GM23338 (cell line): ENCODE measurements at regions not wholly inside any gene's neighbourhood (a gene's known extent, or its start where the extent isn't known, plus 50 kb on each side); places are given as distances from the start of the nearest gene placed in this dataset.

ENCODE experiments used
- EZH2 ChIP-seq: fragments of 200-600 bp; sonication (generic); IDR thresholded peaks from one replicate; pipeline ENCODE4 v1.8.0; 2017; ENCODE audit warnings: antibody characterized with exemption, mild to moderate bottlenecking, low read depth; ENCODE audit not compliant: unreplicated experiment
- EZH2phosphoT487 ChIP-seq: fragments of 200-600 bp; sonication (generic); IDR thresholded peaks from one replicate; pipeline ENCODE4 v1.8.1; 2018; ENCODE audit warnings: antibody characterized with exemption; ENCODE audit not compliant: unreplicated experiment
- JUNB ChIP-seq: IDR thresholded peaks from one replicate; pipeline ENCODE4 v1.6.1; 2016; ENCODE audit warnings: antibody characterized with exemption; ENCODE audit not compliant: unreplicated experiment
- ZNF331 ChIP-seq: fragments of 250-450 bp; sonication (Bioruptor Pico); IDR thresholded peaks from 2 replicates; pipeline ENCODE4 v1.5.0; 2020; ENCODE audit warnings: low read depth, mild to moderate bottlenecking, moderate library complexity
- TF ChIP-seq, protein P1 (sequence below), 2 experiments: fragments of 200-600 bp in 1 of 2; sonication (generic) in 1 of 2; conservative IDR thresholded peaks; 2 replicates each; pipeline versions ENCODE4 v1.5.1 to v1.6.1; 2016 to 2017; ENCODE audit warnings: antibody characterized with exemption in 2 of 2, low read depth in 2 of 2, mild to moderate bottlenecking in 2 of 2, moderate library complexity in 1 of 2
- TF ChIP-seq, protein P2 (sequence below): IDR thresholded peaks from one replicate; pipeline ENCODE4 v1.6.1; 2018; ENCODE audit warnings: antibody characterized with exemption; ENCODE audit not compliant: unreplicated experiment

DNA sequence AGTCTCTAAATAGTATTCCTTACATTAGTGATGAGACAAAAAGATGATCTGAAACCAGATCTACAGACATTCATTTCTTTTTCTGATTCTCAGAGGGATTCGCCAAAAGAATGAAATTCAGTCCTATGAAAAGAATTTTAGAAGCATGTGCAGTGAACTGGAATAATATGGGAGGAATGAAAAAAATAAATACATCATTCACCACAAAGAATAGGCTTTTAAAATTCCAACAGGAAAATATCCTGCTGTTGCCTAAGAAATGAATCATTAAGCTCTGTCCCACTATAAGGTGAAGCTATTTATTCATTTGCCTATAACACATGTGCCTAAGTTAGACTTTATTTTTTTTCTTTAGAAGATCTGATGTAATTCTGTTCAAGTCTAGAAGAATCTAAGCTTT is 165.9 kb downstream of the IL15 start:
- TF ChIP-seq, protein P1, sequence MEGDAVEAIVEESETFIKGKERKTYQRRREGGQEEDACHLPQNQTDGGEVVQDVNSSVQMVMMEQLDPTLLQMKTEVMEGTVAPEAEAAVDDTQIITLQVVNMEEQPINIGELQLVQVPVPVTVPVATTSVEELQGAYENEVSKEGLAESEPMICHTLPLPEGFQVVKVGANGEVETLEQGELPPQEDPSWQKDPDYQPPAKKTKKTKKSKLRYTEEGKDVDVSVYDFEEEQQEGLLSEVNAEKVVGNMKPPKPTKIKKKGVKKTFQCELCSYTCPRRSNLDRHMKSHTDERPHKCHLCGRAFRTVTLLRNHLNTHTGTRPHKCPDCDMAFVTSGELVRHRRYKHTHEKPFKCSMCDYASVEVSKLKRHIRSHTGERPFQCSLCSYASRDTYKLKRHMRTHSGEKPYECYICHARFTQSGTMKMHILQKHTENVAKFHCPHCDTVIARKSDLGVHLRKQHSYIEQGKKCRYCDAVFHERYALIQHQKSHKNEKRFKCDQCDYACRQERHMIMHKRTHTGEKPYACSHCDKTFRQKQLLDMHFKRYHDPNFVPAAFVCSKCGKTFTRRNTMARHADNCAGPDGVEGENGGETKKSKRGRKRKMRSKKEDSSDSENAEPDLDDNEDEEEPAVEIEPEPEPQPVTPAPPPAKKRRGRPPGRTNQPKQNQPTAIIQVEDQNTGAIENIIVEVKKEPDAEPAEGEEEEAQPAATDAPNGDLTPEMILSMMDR (conservative IDR thresholded peaks at IDR 0.05; ENCODE audit: low read depth in 2 of 2) = no peak
- TF ChIP-seq ZNF331 (CRISPR knock-in tag) (no peak), JUNB (no peak), EZH2 (no peak), EZH2phosphoT487 (no peak)
- TF ChIP-seq, protein P2, sequence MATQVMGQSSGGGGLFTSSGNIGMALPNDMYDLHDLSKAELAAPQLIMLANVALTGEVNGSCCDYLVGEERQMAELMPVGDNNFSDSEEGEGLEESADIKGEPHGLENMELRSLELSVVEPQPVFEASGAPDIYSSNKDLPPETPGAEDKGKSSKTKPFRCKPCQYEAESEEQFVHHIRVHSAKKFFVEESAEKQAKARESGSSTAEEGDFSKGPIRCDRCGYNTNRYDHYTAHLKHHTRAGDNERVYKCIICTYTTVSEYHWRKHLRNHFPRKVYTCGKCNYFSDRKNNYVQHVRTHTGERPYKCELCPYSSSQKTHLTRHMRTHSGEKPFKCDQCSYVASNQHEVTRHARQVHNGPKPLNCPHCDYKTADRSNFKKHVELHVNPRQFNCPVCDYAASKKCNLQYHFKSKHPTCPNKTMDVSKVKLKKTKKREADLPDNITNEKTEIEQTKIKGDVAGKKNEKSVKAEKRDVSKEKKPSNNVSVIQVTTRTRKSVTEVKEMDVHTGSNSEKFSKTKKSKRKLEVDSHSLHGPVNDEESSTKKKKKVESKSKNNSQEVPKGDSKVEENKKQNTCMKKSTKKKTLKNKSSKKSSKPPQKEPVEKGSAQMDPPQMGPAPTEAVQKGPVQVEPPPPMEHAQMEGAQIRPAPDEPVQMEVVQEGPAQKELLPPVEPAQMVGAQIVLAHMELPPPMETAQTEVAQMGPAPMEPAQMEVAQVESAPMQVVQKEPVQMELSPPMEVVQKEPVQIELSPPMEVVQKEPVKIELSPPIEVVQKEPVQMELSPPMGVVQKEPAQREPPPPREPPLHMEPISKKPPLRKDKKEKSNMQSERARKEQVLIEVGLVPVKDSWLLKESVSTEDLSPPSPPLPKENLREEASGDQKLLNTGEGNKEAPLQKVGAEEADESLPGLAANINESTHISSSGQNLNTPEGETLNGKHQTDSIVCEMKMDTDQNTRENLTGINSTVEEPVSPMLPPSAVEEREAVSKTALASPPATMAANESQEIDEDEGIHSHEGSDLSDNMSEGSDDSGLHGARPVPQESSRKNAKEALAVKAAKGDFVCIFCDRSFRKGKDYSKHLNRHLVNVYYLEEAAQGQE = no peak
